Upper lobe of left lung (tissue), 6 donors: ENCODE measurements at regions not wholly inside any gene's neighbourhood (a gene's known extent, or its start where the extent isn't known, plus 50 kb on each side); places are given as distances from the start of the nearest gene placed in this dataset.

Experiments
- ATAC-seq, 2 donors: fragments of 200-7000 bp; cut with Tn5 transposase; one replicate each; pipeline ENCODE4 v1.9.1; 2022; ENCODE audit warnings: mild to moderate bottlenecking in 2 of 2, moderate library complexity in 2 of 2; ENCODE audit not compliant: low FRiP score in 2 of 2
- DNase-seq, 2 donors: peaks; one replicate each; pipeline ENCODE4 v3.0.0-alpha.2; 2019 to 2020
- H3K27ac ChIP-seq, 4 donors: fragments of 200-600 bp; sonication (generic); one replicate each; pipeline ENCODE4 v1.5.1; 2016 to 2019
- H3K27me3 ChIP-seq, 4 donors: fragments of 200-600 bp; sonication (generic); one replicate each; pipeline ENCODE4 v1.5.1; 2017 to 2019
- H3K36me3 ChIP-seq, 4 donors: fragments of 200-600 bp; sonication (generic); one replicate each; pipeline ENCODE4 v1.5.1; 2016 to 2019
- H3K4me1 ChIP-seq, 4 donors: fragments of 200-600 bp; sonication (generic); one replicate each; pipeline ENCODE4 v1.5.1; 2018 to 2019
- H3K4me3 ChIP-seq, 4 donors: fragments of 200-600 bp; sonication (generic); one replicate each; pipeline ENCODE4 v1.5.1; 2017 to 2019; ENCODE audit warnings: mild to moderate bottlenecking in 2 of 4, moderate library complexity in 1 of 4
- H3K9me3 ChIP-seq, 4 donors: fragments of 200-600 bp; sonication (generic); one replicate each; pipeline ENCODE4 v1.5.1; 2018 to 2019
- EP300 ChIP-seq, 4 donors: sonication (generic); formaldehyde crosslinking; IDR thresholded peaks; one replicate each; pipeline ENCODE4 v1.5.1; 2017; ENCODE audit warnings: antibody characterized with exemption in 4 of 4, control low read depth in 2 of 4
- POLR2A ChIP-seq, 4 donors: fragments of 450-650 bp; IDR thresholded peaks; one replicate each; pipeline ENCODE4 v1.5.1; 2016 to 2017; ENCODE audit warnings: antibody characterized with exemption in 4 of 4, mild to moderate bottlenecking in 2 of 4
- POLR2AphosphoS5 ChIP-seq, 2 donors: sonication (generic); formaldehyde crosslinking; IDR thresholded peaks; one replicate each; pipeline ENCODE4 v1.5.1; 2017; ENCODE audit warnings: antibody characterized with exemption in 2 of 2
- WGBS, 2 donors: methylation state at CpG; one replicate each; pipeline ENCODE4 v1.1.5; 2017 to 2018; 5-methylcytosine and 5-hydroxymethylcytosine counted together
- TF ChIP-seq, protein P1 (sequence below), 6 experiments: fragments of 450-650 bp in 4 of 6; fragments of 200-600 bp in 2 of 6; sonication (generic) in 2 of 6; IDR thresholded peaks; one replicate each; pipeline ENCODE4 v1.5.1; 2016 to 2019; ENCODE audit warnings: antibody characterized with exemption in 6 of 6
- donor health status: DM: no; HTN: no; CAD: no; lungs with moderate emphysema.
- donor health status: DM: no; HTN: yes; CAD: no; lungs with severe emphysema.

- DNase-seq (no peak), ATAC-seq (no peak)
- TF ChIP-seq POLR2A (IDR thresholded peaks at IDR 0.05) (no peak), EP300 (IDR thresholded peaks at IDR 0.05) (no peak), POLR2AphosphoS5 (IDR thresholded peaks at IDR 0.05) (no peak)
- TF ChIP-seq, protein P1, sequence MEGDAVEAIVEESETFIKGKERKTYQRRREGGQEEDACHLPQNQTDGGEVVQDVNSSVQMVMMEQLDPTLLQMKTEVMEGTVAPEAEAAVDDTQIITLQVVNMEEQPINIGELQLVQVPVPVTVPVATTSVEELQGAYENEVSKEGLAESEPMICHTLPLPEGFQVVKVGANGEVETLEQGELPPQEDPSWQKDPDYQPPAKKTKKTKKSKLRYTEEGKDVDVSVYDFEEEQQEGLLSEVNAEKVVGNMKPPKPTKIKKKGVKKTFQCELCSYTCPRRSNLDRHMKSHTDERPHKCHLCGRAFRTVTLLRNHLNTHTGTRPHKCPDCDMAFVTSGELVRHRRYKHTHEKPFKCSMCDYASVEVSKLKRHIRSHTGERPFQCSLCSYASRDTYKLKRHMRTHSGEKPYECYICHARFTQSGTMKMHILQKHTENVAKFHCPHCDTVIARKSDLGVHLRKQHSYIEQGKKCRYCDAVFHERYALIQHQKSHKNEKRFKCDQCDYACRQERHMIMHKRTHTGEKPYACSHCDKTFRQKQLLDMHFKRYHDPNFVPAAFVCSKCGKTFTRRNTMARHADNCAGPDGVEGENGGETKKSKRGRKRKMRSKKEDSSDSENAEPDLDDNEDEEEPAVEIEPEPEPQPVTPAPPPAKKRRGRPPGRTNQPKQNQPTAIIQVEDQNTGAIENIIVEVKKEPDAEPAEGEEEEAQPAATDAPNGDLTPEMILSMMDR (IDR thresholded peaks at IDR 0.05), result no peak
- Histone ChIP-seq H3K27me3 (no peaks in the 10 kb centered on the region), H3K4me1 (no peaks in the 10 kb centered on the region), H3K4me3 (no peak overlapping the region), H3K27ac (no peak overlapping the region), H3K36me3 (no peaks in the 10 kb centered on the region), H3K9me3 (no peaks in the 10 kb centered on the region)
- WGBS, 2 donors, result 81 to 86% methylated on average over 2 of the region's 2 CpGs
Measured at GRCh38 chr10:58973235-58973595, 203.2 kb upstream of the PHYHIPL start.

- DNase-seq (no peak), ATAC-seq (no peak)
- Histone ChIP-seq H3K4me1 (no peaks in the 10 kb centered on the region), H3K36me3 (no peaks in the 10 kb centered on the region), H3K27me3 (no peaks in the 10 kb centered on the region), H3K27ac (no peak overlapping the region), H3K9me3 (no peaks in the 10 kb centered on the region), H3K4me3 (no peak overlapping the region)
- WGBS, 2 donors, result 47 to 84% methylated on average over 1 of the region's 1 CpG
- TF ChIP-seq, protein P1 (IDR thresholded peaks at IDR 0.05), result no peak
- TF ChIP-seq POLR2A (IDR thresholded peaks at IDR 0.05), result no peak
- TF ChIP-seq POLR2AphosphoS5 (IDR thresholded peaks at IDR 0.05), result no peak
- no peak for TF ChIP-seq EP300 (IDR thresholded peaks at IDR 0.05)
Measured at GRCh38 chr10:58976254-58976653, 200.2 kb upstream of the PHYHIPL start.

DNA sequence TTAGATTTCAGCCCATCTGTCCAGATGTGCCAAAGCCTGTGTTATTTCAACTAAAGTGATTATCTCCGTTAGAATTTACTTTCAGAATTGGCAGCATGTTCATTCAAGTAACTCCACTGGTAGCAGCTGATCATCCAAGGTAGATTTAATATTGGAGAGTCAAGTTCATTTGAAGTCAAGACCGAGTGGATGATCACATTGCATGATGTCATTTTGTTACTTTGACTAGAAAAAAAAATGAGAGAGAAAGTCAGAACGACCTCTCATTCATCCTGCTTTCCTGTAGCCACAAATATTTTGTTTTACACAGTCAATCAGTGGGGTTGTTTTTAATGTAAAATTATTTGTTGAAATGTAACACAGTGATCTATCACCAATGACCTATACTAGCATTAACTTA lies 196.7 kb upstream of the PHYHIPL start:
- DNase-seq (no peak), ATAC-seq (no peak)
- Histone ChIP-seq H3K27ac (no peak overlapping the region), H3K36me3 (no peaks in the 10 kb centered on the region), H3K9me3 (no peaks in the 10 kb centered on the region), H3K4me3 (no peak overlapping the region), H3K27me3 (no peaks in the 10 kb centered on the region), H3K4me1 (no peaks in the 10 kb centered on the region)
- TF ChIP-seq POLR2A (IDR thresholded peaks at IDR 0.05), result no peak
- TF ChIP-seq POLR2AphosphoS5 (IDR thresholded peaks at IDR 0.05), result no peak
- TF ChIP-seq EP300 (IDR thresholded peaks at IDR 0.05), result no peak
- TF ChIP-seq, protein P1 (IDR thresholded peaks at IDR 0.05), result no peak
- WGBS, 2 donors, result 50 to 61% methylated on average over 3 of the region's 3 CpGs

DNA sequence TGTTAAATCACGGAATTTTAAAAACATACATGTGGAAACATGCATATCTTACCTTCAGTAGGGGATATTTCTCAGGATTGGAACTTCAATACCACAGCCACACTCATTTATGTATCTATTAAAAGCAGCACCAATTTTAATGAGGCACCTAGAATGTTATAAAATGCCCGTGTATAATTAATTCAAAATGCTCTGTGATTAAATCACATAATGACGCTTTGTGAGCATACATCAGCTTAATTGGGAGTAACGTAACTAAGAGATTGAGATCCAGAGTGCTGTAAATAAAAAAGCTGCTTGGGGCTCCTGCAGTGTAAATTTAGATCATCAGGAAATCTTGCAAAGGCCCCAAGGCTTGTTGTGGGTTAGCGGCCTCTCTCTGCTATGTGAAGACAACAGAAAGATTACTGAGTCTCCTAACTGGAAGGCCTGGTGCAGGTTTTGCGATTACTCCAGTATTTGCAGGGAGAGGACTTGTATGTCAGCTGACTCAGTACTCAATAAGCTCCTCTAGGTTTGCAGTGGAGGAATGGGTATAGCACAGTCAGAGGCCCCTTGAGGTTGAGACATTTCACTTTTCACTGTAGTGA lies 195.5 kb upstream of the PHYHIPL start:
- H3K9me3 ChIP-seq, result no peaks in the 10 kb centered on the region
- H3K27me3 ChIP-seq, result no peaks in the 10 kb centered on the region
- no peak for DNase-seq
- H3K4me3 ChIP-seq, result no peak overlapping the region
- H3K4me1 ChIP-seq, result no peaks in the 10 kb centered on the region
- WGBS, 2 donors, result 87% methylated on average over 6 of the region's 6 CpGs
- no peak overlapping the region for H3K27ac ChIP-seq
- no peak for ATAC-seq
- TF ChIP-seq, protein P1 (IDR thresholded peaks at IDR 0.05), result no peak
- TF ChIP-seq EP300 (IDR thresholded peaks at IDR 0.05) (no peak), POLR2A (IDR thresholded peaks at IDR 0.05) (no peak), POLR2AphosphoS5 (IDR thresholded peaks at IDR 0.05) (no peak)
- H3K36me3 ChIP-seq, result no peaks in the 10 kb centered on the region

- no peak overlapping the region for H3K27ac ChIP-seq
- 71 to 74% methylated on average over 6 of the region's 6 CpGs for WGBS, 2 donors
- H3K4me3 ChIP-seq, result no peak overlapping the region
- ATAC-seq (no peak), DNase-seq (no peak)
- H3K36me3 ChIP-seq, result no peaks in the 10 kb centered on the region
- no peaks in the 10 kb centered on the region for H3K4me1 ChIP-seq
- TF ChIP-seq EP300 (IDR thresholded peaks at IDR 0.05), result no peak
- TF ChIP-seq POLR2AphosphoS5 (IDR thresholded peaks at IDR 0.05), result no peak
- TF ChIP-seq, protein P1 (IDR thresholded peaks at IDR 0.05), result no peak
- TF ChIP-seq POLR2A (IDR thresholded peaks at IDR 0.05), result no peak
- no peaks in the 10 kb centered on the region for H3K27me3 ChIP-seq
- H3K9me3 ChIP-seq, result no peaks in the 10 kb centered on the region
Measured at GRCh38 chr10:58981846-58982245, 194.6 kb upstream of the PHYHIPL start.
